Right renal cortex interstitium (tissue), 3 donors: ENCODE measurements at regions not wholly inside any gene's neighbourhood (a gene's known extent, or its start where the extent isn't known, plus 50 kb on each side); places are given as distances from the start of the nearest gene placed in this dataset.

Experiments
- DNase-seq, 3 donors: peaks; one replicate each; pipeline ENCODE4 v3.0.0-alpha.2; 2013; ENCODE audit warnings: low read depth in 3 of 3, low spot score in 2 of 3

DNA sequence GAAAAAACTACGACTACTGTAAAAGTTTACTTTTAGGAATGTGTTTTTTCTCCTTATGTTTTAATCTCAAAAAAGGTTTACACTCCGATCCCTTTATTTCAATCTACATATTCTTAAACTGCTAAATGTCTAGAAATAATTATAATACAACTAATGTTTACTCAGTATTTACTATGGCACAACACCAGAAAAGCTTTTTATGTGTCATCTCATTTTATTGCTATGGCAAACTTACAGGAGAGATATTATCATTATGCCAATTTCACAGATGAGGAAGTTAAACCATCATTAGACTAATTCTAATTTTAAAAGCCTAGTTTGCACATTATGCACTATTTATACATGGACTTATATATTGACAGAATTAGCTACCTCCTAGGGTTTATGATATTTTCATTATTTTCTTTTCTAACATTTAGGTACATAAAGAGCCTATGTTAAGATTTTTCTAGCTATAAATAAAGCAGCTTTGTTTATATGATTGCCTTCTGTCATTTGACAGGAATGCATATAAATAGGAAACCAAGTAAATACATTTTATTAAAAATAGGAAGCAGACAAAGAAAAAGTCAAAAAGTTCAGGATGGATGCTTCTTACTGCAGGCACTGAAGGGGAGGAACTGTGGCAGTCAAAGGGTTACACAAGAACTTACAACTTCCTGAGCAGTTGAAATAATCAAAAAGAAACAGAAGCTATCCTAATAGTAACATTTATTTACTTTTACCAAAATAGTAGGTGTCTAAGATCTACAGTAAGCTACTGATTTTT lies 442.4 kb downstream of the LTN1 start:
- DNase-seq = no peak

DNA sequence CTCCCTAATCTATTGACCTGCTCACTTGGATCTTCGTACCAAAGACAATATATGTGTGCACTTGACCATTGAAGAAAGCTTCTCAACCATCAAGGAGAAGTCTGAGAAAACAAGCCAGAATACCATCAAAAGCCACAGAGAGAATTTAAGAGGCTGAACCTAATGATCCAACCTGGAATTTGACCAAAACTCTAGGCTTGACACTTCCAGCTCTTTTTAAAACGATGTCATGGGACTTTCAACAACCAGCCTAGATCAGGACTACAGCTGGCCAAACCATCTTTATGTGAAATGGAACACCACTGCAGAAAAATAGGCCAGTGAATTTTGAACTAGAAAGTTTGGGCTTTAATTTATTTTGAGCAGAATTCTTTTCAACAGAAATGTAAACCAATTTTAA lies 444.4 kb downstream of the LTN1 start:
- DNase-seq = no peak

- DNase-seq = no peak
These were observed 444.9 kb downstream of the LTN1 start for GRCh38 chr21:28547766-28548165.

- no peak for DNase-seq
These were observed 448.7 kb downstream of the LTN1 start for GRCh38 chr21:28543975-28544374.

DNA sequence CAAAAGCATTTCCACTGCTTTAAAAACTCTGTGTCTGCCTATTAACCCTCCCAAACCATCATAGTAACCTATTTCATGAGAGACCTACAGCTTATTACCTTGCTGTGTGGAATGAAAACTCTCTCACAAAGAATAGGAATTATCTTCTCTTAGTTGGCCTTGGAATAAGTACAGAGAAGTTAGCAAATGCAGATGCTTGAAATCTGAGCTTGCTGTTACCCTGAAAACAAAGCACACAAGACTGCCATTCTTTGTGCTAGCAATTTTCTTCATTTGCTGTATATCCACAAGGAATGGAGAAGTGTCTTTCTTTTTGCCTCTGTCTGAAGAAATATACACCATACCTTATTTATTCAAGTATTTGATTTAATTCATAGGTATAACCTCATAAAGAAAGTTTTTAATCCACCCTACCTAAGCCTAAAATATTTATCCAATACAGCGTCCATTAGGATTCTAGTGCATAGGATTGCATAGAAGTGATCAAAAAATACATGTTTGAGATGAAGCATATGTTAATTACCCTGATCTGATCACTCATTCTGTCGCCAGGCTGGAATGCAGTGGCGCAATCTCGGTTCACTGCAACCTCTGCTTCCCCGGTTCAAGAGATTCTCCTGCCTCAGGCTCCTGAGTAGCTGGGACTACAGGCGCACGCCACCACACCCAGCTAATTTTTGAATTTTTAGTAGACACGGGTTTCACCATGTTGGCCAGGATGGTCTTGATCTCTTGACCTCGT lies 451.1 kb downstream of the LTN1 start:
- DNase-seq = no peak

- DNase-seq = no peak
These were observed 452.2 kb downstream of the LTN1 start for GRCh38 chr21:28540514-28540913.

DNA sequence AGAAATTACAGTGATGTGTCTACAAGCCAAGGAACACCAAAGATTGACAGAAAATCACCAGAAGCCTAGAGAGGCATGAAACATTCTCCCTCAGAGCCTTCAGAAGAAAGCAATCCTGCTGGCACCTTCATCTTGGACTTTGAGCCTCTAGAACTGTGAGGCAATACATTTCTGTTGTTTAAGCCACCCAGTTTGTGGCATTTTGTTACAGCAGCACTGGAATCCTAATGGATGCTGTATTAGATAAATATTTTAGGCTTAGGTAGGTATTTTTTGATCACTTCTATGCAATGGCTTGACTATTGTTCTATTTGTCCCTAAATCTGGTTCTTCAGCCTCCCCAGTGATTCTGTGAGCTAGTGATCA lies 453.1 kb downstream of the LTN1 start:
- DNase-seq = no peak

GRCh38 chr21:28538987-28539622 lies 453.6 kb downstream of the LTN1 start:
- no peak for DNase-seq

DNA sequence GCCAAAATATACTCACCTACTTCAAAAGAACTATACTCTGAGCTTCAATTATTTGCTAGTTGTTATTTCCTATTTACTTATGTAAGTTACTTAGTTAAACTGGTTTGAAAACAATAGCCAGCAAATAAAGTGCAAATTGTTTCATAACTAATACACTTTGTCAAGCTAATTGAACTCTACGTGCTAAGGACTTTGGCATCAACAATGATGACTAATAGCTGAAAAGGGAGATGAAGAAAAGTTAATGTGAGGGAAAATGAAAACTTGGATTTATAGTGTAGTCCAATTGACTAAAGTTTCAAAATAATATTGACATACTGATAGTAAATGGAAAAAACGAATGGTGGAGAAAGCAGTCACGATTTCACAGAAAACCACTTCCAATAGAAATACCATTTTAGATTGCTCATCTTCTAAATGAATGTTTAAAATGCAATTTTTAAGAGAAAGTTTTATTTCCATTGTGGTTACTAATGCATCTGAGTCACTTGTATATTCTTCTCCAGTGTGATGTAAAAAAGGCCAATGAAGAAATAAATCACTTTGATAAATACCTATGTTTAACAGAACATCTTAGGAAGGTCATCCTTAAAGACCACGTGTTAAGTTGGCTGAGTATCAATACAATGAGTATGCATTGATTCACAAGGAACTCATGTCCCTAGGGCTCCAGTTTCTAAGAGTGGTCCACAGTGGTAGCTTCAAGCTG lies 455.2 kb downstream of the LTN1 start:
- no peak for DNase-seq

GRCh38 chr21:28532446-28532845 lies 460.2 kb downstream of the LTN1 start:
- DNase-seq = no peak

- no peak for DNase-seq
These were observed 469.3 kb downstream of the LTN1 start for GRCh38 chr21:28523367-28523766.

GRCh38 chr21:28522014-28522799 lies 470.5 kb downstream of the LTN1 start:
- DNase-seq = no peak

- no peak for DNase-seq
These were observed 474.0 kb downstream of the LTN1 start for GRCh38 chr21:28518630-28519029.

- peak in 1 of 3 donors; percentile 30 for DNase-seq
These were observed 475.6 kb downstream of the LTN1 start for GRCh38 chr21:28516991-28517592.

DNA sequence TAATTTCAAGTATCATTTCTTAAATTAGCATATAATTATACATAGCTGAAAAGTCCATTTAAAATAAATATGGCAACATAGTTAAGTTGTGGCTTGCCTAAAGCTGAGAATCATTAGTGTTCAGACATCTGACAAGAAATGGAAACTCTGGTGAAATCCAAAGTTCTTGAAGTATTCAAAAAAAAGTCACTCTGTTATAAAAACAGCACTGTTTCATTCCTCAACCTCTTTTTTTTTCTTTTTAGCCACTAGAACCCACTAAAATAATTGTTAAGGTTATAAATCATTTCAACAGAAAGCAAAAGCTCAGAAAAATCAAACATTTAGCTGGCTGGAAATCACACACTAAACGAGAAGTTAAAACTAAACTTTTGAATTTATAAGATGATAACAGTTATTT lies 476.7 kb downstream of the LTN1 start:
- DNase-seq = no peak

- DNase-seq = no peak
These were observed 479.2 kb downstream of the LTN1 start for GRCh38 chr21:28513428-28513827.

DNA sequence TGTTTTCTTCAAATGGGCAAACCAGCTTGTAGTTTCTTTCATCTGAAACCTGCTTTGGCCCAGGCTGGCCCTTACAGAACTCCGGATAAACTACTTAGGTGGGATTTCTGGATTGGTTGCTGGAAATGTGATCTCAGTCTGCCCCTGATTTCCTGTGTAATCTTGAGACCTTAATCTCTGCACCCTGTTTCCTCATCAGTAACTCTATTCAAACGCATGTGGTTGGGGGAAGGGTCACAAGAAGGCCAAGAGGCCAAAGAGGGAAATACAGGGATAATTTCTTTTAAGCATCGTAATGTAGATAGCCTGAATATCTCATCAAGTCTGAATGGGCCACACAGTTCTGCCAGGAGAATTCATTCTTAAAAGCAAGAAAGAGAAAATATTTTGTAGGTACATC lies 483.6 kb downstream of the LTN1 start:
- no peak for DNase-seq

DNA sequence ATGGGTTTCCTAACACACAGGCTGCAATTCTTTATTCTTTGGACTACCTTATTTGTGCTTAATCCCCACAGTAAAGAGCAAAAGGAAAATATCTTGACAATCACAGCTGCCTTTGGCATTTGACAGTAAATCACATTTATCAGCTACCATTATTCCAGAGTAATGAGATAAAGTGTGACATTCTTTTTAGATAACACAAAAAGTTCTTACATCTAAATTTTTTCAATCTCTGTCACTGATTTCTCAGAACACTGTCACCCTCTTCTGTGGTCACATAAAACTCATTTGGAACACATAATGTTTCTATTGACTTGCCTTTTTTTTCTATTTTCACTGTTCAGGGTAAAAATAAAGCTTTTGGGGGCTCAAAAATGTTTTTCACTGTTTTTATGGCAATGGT lies 484.6 kb downstream of the LTN1 start:
- DNase-seq = no peak

- no peak for DNase-seq
These were observed 496.2 kb downstream of the LTN1 start for GRCh38 chr21:28496517-28496916.

DNA sequence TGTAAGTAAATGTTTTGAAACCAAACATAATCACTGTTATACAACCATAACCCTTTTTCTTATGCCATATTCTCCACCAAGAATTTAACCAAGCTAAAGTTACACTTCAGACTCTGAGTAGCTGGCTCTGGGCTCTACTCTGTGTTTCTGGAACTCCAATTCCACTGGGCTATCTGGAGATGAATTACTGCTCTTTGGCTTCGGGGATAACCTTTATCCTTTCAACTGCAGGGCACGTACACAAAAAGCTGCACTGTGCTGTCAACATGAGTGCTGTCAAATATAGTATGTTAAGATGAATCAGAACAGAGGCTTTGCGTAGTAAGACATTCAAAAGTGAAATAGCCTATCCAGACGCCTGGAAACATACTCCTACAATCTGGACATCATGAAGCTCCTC lies 500.6 kb downstream of the LTN1 start:
- no peak for DNase-seq
